PC-3 (cell line): ENCODE measurements at regions not wholly inside any gene's neighbourhood (a gene's known extent, or its start where the extent isn't known, plus 50 kb on each side); places are given as distances from the start of the nearest gene placed in this dataset.

ENCODE experiments used
- ATAC-seq: fragments of 200-7000 bp; cut with Tn5 transposase; 2 replicates; pipeline ENCODE4 v1.9.1; 2020; ENCODE audit warnings: mild to moderate bottlenecking, moderate library complexity
- BruUV-seq: library from RNA; stranded (reverse); fragments of 400-500 nt; replicated peaks from 2 replicates; lab custom pipeline; 2021; lab: Mats Ljungman, UMichigan
- CTCF ChIA-PET: fragments of 300-600 bp; sonication (Branson Sonifier 250); formaldehyde crosslinking; loops from one replicate; lab custom pipeline; 2022; ENCODE audit warnings: antibody characterized with exemption; lab: Charles Lee
- POLR2A ChIA-PET: fragments of 300-600 bp; sonication (Branson Sonifier 250); formaldehyde crosslinking; loops from one replicate; lab custom pipeline; 2022; ENCODE audit warnings: antibody characterized with exemption; ENCODE audit not compliant: unreplicated experiment; lab: Charles Lee
- DNase-seq: peaks from one replicate; pipeline ENCODE4 v3.0.0-alpha.2; 2015
- H2AFZ ChIP-seq: fragments of 300-600 bp; sonication (generic); 2 replicates; pipeline ENCODE4 v1.6.0; 2016; ENCODE audit warnings: antibody characterized with exemption, low read length
- H3F3A ChIP-seq: fragments of 300-600 bp; sonication (generic); one replicate; pipeline ENCODE4 v1.6.0; 2017; ENCODE audit warnings: antibody characterized with exemption, low read length, control low read depth, mild to moderate bottlenecking; ENCODE audit not compliant: unreplicated experiment
- H3K27ac ChIP-seq: fragments of 300-600 bp; sonication (generic); 2 replicates; pipeline ENCODE4 v1.5.1; 2016; ENCODE audit warnings: mild to moderate bottlenecking, low read length
- H3K27me3 ChIP-seq: fragments of 300-600 bp; sonication (generic); 2 replicates; pipeline ENCODE4 v1.6.1; 2016; ENCODE audit warnings: low read length, mixed read lengths
- H3K36me3 ChIP-seq: fragments of 300-600 bp; sonication (generic); 2 replicates; pipeline ENCODE4 v1.6.1; 2016; ENCODE audit warnings: low read depth, mixed run types, low read length, mixed read lengths
- H3K4me1 ChIP-seq: fragments of 300-600 bp; sonication (generic); 2 replicates; pipeline ENCODE4 v1.5.1; 2016; ENCODE audit warnings: low read length; ENCODE audit not compliant: insufficient read depth
- H3K4me2 ChIP-seq: fragments of 300-600 bp; sonication (generic); 2 replicates; pipeline ENCODE4 v1.6.0; 2016; ENCODE audit warnings: low read length
- H3K4me3 ChIP-seq: fragments of 300-600 bp; sonication (generic); 2 replicates; pipeline ENCODE4 v1.5.1; 2016; ENCODE audit warnings: mild to moderate bottlenecking, low read length, mixed read lengths
- H3K79me2 ChIP-seq: fragments of 300-600 bp; sonication (generic); 2 replicates; pipeline ENCODE4 v1.6.1; 2017; ENCODE audit warnings: low read length, mixed read lengths
- H3K9ac ChIP-seq: fragments of 300-600 bp; sonication (generic); 2 replicates; pipeline ENCODE4 v1.6.0; 2016; ENCODE audit warnings: mild to moderate bottlenecking, low read length
- H3K9me2 ChIP-seq: fragments of 300-600 bp; sonication (generic); replicated peaks from 2 replicates; pipeline ENCODE4 v1.6.1; 2016; ENCODE audit warnings: mixed run types, low read length, mixed read lengths
- H3K9me3 ChIP-seq: fragments of 300-600 bp; sonication (generic); 2 replicates; pipeline ENCODE4 v1.6.1; 2016; ENCODE audit warnings: low read length, mixed read lengths
- H4K20me1 ChIP-seq: fragments of 300-600 bp; sonication (generic); 2 replicates; pipeline ENCODE4 v1.6.1; 2016; ENCODE audit warnings: low read length, mixed read lengths
- CTCF ChIP-seq: fragments of 300-600 bp; sonication (generic); conservative IDR thresholded peaks from 2 replicates; pipeline ENCODE4 v1.5.1; 2017; ENCODE audit warnings: antibody characterized with exemption, low read depth, mild to moderate bottlenecking, low read length
- EZH2 ChIP-seq: fragments of 300-600 bp; sonication (generic); IDR thresholded peaks from one replicate; pipeline ENCODE4 v1.6.1; 2017; ENCODE audit warnings: antibody characterized with exemption, mild to moderate bottlenecking, low read length; ENCODE audit not compliant: unreplicated experiment
- EZH2phosphoT487 ChIP-seq: fragments of 300-600 bp; sonication (generic); IDR thresholded peaks from 2 replicates; pipeline ENCODE4 v1.6.1; 2018; ENCODE audit warnings: mild to moderate bottlenecking, antibody characterized with exemption, low read length, borderline replicate concordance
- intact Hi-C: fragments of 100-400 bp; cut with micrococcal nuclease; formaldehyde crosslinking; loops from 2 replicates; pipeline ENCODE4 v1.9.0; 2023

GRCh38 chr1:60160141-60160540 is 86.6 kb upstream of the C1orf87 start:
- ATAC-seq (no peak), DNase-seq (no peak)
- BruUV-seq, result no TSS peak
- Histone ChIP-seq H3K9me2 (no peaks in the 10 kb centered on the region), H3K9ac (no peak overlapping the region), H3K27ac (no peak overlapping the region), H4K20me1 (no peaks in the 10 kb centered on the region), H3K36me3 (no peaks in the 10 kb centered on the region), H3K4me1 (no peaks in the 10 kb centered on the region), H3K27me3 (peaks cover 37% of the 10 kb centered on the region), H3K4me2 (no peak overlapping the region), H3K4me3 (no peak overlapping the region), H3F3A (no peaks in the 10 kb centered on the region), H2AFZ (no peak overlapping the region), H3K9me3 (no peaks in the 10 kb centered on the region), H3K79me2 (no peaks in the 10 kb centered on the region)
- CTCF ChIA-PET, result no interaction called here
- TF ChIP-seq EZH2phosphoT487 (no peak), EZH2 (no peak), CTCF (no peak)
- POLR2A ChIA-PET, result no interaction called here
- intact Hi-C loops, result no loop called here

GRCh38 chr1:60156371-60156770 is 82.8 kb upstream of the C1orf87 start:
- no peak overlapping the region for H3K9ac ChIP-seq
- H4K20me1 ChIP-seq, result no peaks in the 10 kb centered on the region
- H3K27me3 ChIP-seq, result peaks cover 54% of the 10 kb centered on the region
- no TSS peak for BruUV-seq
- H3K79me2 ChIP-seq, result no peaks in the 10 kb centered on the region
- no peak overlapping the region for H3K27ac ChIP-seq
- ATAC-seq (no peak), DNase-seq (no peak)
- ChIA-PET POLR2A (no interaction called here), CTCF (no interaction called here)
- no peak overlapping the region for H3K4me2 ChIP-seq
- no peaks in the 10 kb centered on the region for H3K36me3 ChIP-seq
- H3K9me3 ChIP-seq, result no peaks in the 10 kb centered on the region
- intact Hi-C loops, result loop anchor here (5.0 kb wide), 1 partner anchor 886 kb away; no protein-coding TSS in a partner anchor
- no peak overlapping the region for H2AFZ ChIP-seq
- no peaks in the 10 kb centered on the region for H3F3A ChIP-seq
- TF ChIP-seq EZH2 (no peak), CTCF (no peak), EZH2phosphoT487 (no peak)
- no peak overlapping the region for H3K4me3 ChIP-seq
- H3K4me1 ChIP-seq, result no peaks in the 10 kb centered on the region
- H3K9me2 ChIP-seq, result no peaks in the 10 kb centered on the region

GRCh38 chr1:60153961-60154360 is 80.4 kb upstream of the C1orf87 start:
- BruUV-seq, result no TSS peak
- Histone ChIP-seq H3K9me2 (no peaks in the 10 kb centered on the region), H4K20me1 (no peaks in the 10 kb centered on the region), H3K9me3 (no peaks in the 10 kb centered on the region), H3K79me2 (no peaks in the 10 kb centered on the region), H2AFZ (no peak overlapping the region), H3K4me1 (no peaks in the 10 kb centered on the region), H3F3A (no peaks in the 10 kb centered on the region), H3K27ac (no peak overlapping the region), H3K9ac (no peak overlapping the region), H3K4me3 (no peak overlapping the region), H3K36me3 (no peaks in the 10 kb centered on the region), H3K27me3 (peaks cover 74% of the 10 kb centered on the region), H3K4me2 (no peak overlapping the region)
- intact Hi-C loops, result no loop called here
- ATAC-seq, result no peak
- ChIA-PET CTCF (no interaction called here), POLR2A (no interaction called here)
- TF ChIP-seq CTCF (no peak), EZH2phosphoT487 (no peak), EZH2 (no peak)
- DNase-seq, result no peak
